ENCODE measurements at regions not wholly inside any gene's neighbourhood (a gene's known extent, or its start where the extent isn't known, plus 50 kb on each side); places are given as distances from the start of the nearest gene placed in this dataset.
"Not testable (repeated sequence)": the region's sequence is repeated elsewhere in the genome, so short reads cannot be mapped to it uniquely, and the experiment has no call there.

DNA sequence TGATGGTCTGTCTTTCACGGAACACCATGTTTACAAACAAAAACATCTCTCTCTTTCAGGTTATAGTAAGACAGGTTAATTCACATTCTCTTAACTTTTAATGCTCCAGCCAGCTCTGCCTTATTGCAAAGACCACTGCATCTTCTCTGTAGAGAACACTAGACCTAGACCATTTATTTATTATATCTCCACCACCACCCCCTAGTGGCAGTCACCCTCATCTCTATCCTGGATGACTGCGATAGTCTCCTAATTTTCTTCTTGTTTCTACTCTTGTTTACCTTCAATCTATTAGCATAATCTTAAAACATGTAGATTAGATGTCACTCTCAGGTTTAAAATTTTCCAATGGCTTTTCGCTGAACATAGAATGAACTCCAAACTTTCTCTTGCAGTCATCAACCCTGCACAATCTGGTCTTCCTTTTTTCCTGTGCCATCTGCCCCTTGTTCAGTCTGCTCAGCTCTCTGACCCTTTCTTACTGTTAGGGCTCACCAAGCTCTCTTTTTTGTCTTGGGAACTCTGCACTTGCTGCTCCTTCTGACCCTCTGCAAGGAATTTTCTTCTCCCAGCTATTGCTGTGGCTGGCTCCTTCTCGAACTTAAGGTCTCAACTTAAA, 155.6 kb downstream of the SQOR start:
- H3K36me3 Mint-ChIP-seq (ENCODE audit: low read depth) = peaks cover 2% of the 10 kb centered on the region
- H3K27me3 Mint-ChIP-seq = peaks cover 71% of the 10 kb centered on the region
- H3K27ac Mint-ChIP-seq = peak overlapping the region; percentile 24
- no peak overlapping the region for H3K4me3 Mint-ChIP-seq
- DNase-seq = no peak
- H3K9me3 ChIP-seq (ENCODE audit: control insufficient read depth, low read length, poor library complexity, severe bottlenecking) = no peaks in the 10 kb centered on the region
- no peak for ATAC-seq
- peaks cover 2% of the 10 kb centered on the region for H3K4me1 Mint-ChIP-seq

DNA sequence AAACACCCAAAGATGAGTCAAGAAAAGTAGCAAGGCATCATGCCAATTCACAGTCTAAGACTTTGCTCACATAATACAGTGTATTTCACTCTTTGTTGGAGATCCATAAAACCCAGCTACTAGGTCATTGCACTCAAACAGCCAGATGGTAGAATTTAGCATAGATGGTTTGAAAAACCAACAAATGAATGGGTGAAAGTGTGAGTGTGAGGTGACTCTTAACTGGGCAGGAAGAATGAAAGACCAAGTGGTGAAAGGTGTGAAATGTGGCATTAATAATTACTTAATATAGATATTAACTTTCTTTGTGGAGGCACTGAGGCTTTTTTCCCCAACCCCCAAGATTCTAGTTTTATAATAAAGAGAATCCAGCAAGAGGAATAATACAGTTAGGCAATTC, 159.5 kb downstream of the SQOR start:
- H3K9me3 ChIP-seq (ENCODE audit: control insufficient read depth, low read length, poor library complexity, severe bottlenecking) = no peaks in the 10 kb centered on the region
- DNase-seq (no peak), ATAC-seq (no peak)
- Mint-ChIP-seq H3K36me3 (ENCODE audit: low read depth) (peaks cover 2% of the 10 kb centered on the region), H3K4me1 (peaks cover 2% of the 10 kb centered on the region), H3K4me3 (no peak overlapping the region), H3K27ac (no peak overlapping the region), H3K27me3 (peaks cover 50% of the 10 kb centered on the region)

DNA sequence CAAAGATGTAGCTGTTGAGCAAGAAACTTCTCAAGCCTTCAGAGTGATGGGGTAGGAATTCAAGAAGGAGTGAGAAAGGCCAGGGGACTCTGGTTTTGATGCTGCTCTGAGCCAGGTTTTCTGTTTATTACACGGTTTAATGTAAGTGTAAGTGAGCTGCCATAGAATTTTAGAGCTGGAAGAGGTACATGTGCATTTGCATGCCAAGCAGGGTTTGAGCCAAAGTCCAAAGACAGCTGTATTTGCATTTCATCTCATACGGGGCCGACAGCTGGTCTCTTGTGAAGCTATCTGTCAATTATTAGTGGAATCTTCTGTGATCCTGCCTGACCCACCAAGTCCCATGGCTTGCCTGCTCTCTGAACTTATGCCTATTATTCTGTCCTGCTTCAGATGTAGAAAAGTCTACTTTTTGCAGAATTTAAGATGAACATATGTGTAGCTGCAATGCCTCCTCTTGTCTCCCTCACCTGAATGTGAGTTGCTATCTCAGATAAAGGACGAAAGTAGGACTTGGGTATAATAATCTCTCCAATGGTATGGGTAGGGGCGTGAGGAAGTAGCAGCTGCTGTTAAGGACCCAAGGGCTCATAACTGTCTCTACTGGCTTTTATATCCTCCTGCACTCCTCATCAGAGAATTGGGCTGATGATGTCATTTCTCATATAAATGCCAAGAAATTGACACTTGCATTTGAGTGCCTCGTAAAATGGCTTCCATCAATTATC, 160.0 kb downstream of the SQOR start:
- H3K9me3 ChIP-seq (ENCODE audit: control insufficient read depth, low read length, poor library complexity, severe bottlenecking) = no peaks in the 10 kb centered on the region
- ATAC-seq (no peak), DNase-seq (no peak)
- no peak overlapping the region for H3K4me3 Mint-ChIP-seq
- peaks cover 2% of the 10 kb centered on the region for H3K36me3 Mint-ChIP-seq (ENCODE audit: low read depth)
- peaks cover 4% of the 10 kb centered on the region for H3K4me1 Mint-ChIP-seq
- H3K27ac Mint-ChIP-seq = no peak overlapping the region
- H3K27me3 Mint-ChIP-seq = peaks cover 54% of the 10 kb centered on the region

DNA sequence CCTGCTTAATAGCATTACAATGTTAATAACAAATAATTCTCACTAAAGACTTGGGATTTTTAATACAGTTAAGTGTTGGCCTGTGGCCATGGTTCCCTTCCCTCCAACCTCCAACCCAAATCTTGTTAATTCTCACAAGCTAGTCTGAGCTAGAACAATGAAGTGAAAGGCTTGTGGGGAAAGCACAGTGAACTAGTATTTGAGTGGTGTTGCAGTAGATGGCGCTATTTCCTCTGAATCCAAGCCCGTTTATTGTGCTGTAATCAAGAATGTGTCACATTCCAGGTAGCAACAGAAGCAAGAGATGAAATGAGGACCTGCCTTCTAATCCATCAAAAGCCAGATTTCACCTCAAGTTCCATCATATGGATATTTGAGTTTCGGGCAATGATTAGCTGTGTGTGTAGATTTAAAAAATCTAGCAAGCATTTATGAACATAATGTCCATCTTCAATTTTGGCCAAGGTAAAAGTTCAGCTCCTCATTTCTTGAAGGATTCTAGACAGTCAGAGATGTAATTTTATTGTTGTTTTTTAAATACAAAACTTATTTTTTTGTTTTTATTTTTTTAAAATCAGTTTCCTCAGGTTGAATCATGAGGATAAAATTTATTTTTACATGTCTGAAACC, 160.7 kb downstream of the SQOR start:
- Mint-ChIP-seq H3K4me1 (peaks cover 4% of the 10 kb centered on the region), H3K27ac (no peak overlapping the region), H3K4me3 (no peak overlapping the region), H3K27me3 (peaks cover 57% of the 10 kb centered on the region), H3K36me3 (ENCODE audit: low read depth) (peaks cover 2% of the 10 kb centered on the region)
- no peak for ATAC-seq
- no peak for DNase-seq
- no peaks in the 10 kb centered on the region for H3K9me3 ChIP-seq (ENCODE audit: control insufficient read depth, low read length, poor library complexity, severe bottlenecking)

DNA sequence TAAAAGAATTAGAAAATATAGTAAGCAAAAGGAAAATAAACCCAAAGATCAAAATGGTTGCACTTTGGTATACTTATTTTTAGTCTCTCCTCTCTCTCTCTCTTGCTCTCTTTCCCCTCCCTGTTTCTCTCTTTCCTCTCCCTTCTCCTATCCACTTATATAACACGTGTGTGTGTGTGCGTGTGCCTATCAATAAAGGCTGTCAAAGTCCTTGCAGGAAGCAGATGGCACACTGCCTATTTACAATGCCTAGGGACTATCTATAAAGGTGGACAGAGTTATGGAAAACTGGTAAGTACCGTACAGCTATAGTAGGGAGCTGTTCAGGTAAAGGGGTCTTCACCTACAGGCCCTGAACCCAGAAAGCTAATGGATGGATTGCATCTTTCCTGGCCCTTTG, 161.6 kb downstream of the SQOR start:
- peaks cover 4% of the 10 kb centered on the region for H3K4me1 Mint-ChIP-seq
- peaks cover 56% of the 10 kb centered on the region for H3K27me3 Mint-ChIP-seq
- no peak overlapping the region for H3K27ac Mint-ChIP-seq
- peaks cover 2% of the 10 kb centered on the region for H3K36me3 Mint-ChIP-seq (ENCODE audit: low read depth)
- ATAC-seq (no peak), DNase-seq (no peak)
- H3K9me3 ChIP-seq (ENCODE audit: control insufficient read depth, low read length, poor library complexity, severe bottlenecking) = no peaks in the 10 kb centered on the region
- no peak overlapping the region for H3K4me3 Mint-ChIP-seq

DNA sequence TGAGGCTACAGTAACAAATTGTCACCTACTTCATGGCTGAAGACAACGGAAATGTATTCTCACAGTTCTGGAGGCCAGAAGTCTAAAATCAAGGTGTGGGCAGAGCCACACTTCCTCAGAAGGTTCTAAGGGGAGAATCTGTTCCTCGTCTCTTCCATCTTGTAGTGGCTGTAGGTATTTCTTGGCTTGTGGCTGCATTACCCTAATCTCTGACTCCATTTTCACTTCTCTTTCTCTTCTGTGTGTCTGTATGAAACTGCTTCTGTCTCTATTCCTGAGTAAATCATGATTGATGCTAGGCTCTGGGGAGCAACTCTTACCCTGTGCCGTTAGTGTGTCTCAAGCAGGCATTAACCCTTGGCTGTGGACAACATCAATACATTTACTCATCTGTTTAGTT, 164.7 kb downstream of the SQOR start:
- H3K9me3 ChIP-seq (ENCODE audit: control insufficient read depth, low read length, poor library complexity, severe bottlenecking) = no peaks in the 10 kb centered on the region
- no peak overlapping the region for H3K27ac Mint-ChIP-seq
- H3K4me1 Mint-ChIP-seq = peaks cover 4% of the 10 kb centered on the region
- H3K36me3 Mint-ChIP-seq (ENCODE audit: low read depth) = no peaks in the 10 kb centered on the region
- ATAC-seq (no peak), DNase-seq (no peak)
- no peak overlapping the region for H3K4me3 Mint-ChIP-seq
- H3K27me3 Mint-ChIP-seq = peaks cover 44% of the 10 kb centered on the region

DNA sequence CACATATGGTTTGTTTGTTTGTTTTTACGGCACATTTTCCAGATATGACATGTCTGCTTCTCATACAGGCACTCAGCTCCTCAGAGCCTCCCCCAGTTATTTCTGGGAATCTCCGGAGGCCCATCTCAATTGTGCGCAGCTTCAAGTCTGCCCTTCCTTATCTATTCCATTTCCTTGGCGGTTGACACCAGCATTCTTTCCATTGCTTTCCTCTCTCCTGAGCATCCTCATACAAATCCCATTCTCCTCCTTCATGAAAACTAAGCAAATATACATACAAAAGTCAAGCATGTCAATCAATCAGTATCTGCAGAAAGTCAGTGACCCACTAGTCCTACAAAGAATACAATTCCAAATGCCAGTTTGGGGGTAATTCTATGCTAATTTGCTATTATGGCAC, 166.7 kb downstream of the SQOR start:
- ATAC-seq = no peak
- H3K4me1 Mint-ChIP-seq = peaks cover 3% of the 10 kb centered on the region
- DNase-seq = no peak
- no peak overlapping the region for H3K27ac Mint-ChIP-seq
- no peak overlapping the region for H3K4me3 Mint-ChIP-seq
- H3K9me3 ChIP-seq (ENCODE audit: control insufficient read depth, low read length, poor library complexity, severe bottlenecking) = no peaks in the 10 kb centered on the region
- H3K36me3 Mint-ChIP-seq (ENCODE audit: low read depth) = no peaks in the 10 kb centered on the region
- H3K27me3 Mint-ChIP-seq = peaks cover 56% of the 10 kb centered on the region

DNA sequence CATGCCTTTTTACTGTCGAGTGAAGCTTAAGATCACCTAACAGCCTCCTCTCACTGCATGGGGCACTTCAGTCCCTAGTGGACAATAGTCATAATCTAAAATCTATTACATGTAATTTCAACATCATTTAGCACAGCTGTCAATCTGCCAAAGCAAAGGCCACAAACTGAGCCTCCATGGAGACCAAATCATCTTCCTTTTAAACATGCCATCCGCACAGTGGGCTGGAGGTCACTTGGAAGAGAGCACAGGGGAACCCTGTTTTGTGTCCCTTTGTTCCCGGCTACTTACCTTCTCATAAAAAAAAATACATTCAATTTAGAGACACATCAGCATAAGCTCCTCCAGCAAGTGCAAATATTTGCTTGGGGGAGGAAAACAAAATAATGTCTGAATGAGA, 167.3 kb downstream of the SQOR start:
- Mint-ChIP-seq H3K4me1 (peaks cover 3% of the 10 kb centered on the region), H3K4me3 (no peak overlapping the region)

DNA sequence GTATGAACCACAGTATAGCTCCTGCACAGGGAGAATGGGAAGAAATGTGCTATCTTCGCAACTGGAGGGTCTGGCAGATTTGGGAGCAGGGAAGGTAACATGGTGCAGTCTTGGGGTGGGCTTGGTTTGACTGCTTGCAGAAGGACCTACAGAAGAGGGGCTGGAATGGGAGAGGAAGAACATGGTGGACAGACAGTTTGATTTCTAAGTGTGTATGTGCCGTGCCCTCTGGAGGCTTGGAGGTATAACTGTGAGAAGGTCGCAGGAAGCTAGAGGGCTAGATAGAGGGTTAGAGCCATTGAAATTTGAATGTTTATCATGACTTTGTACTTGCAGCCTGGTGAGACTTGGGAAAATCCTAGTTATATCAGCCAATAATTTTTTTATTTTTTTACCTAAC, 169.2 kb downstream of the SQOR start:
- Mint-ChIP-seq H3K4me1 (peaks cover 3% of the 10 kb centered on the region), H3K27ac (no peak overlapping the region), H3K4me3 (no peak overlapping the region), H3K36me3 (ENCODE audit: low read depth) (no peaks in the 10 kb centered on the region), H3K27me3 (peaks cover 58% of the 10 kb centered on the region)
- ATAC-seq (no peak), DNase-seq (no peak)
- H3K9me3 ChIP-seq (ENCODE audit: control insufficient read depth, low read length, poor library complexity, severe bottlenecking) = no peaks in the 10 kb centered on the region

More for the DNA sequence above, 167.3 kb downstream of the SQOR start:
- Mint-ChIP-seq H3K27me3 (peaks cover 56% of the 10 kb centered on the region), H3K36me3 (ENCODE audit: low read depth) (no peaks in the 10 kb centered on the region), H3K27ac (no peak overlapping the region)
- DNase-seq = no peak
- H3K9me3 ChIP-seq (ENCODE audit: control insufficient read depth, low read length, poor library complexity, severe bottlenecking) = no peaks in the 10 kb centered on the region
- ATAC-seq = no peak

DNA sequence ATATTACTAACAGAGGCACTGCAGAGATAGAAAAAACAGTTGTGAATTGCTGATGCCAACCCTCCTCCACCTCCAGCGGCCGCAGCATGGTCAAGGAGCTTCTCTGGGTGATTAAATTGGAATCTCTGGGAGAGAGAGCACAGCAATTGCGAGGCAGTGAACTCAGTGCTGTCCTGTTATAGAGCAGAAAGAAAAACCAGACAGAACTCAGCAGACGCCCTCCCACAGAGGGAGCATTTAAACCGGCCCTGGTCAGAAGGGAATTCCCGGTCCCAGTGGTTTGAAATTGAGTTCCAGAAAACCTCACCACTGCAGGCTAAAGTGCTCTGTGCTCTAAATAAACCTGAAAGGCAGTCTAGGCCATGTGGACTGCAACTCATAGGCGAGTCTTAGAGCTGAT, 175.4 kb downstream of the SQOR start:
- H3K9me3 ChIP-seq (ENCODE audit: control insufficient read depth, low read length, poor library complexity, severe bottlenecking) = no peaks in the 10 kb centered on the region
- DNase-seq (no peak), ATAC-seq (no peak)
- no peak overlapping the region for H3K4me3 Mint-ChIP-seq
- no peak overlapping the region for H3K27ac Mint-ChIP-seq
- no peaks in the 10 kb centered on the region for H3K4me1 Mint-ChIP-seq
- H3K27me3 Mint-ChIP-seq = peaks cover 24% of the 10 kb centered on the region
- H3K36me3 Mint-ChIP-seq (ENCODE audit: low read depth) = peaks cover 2% of the 10 kb centered on the region

DNA sequence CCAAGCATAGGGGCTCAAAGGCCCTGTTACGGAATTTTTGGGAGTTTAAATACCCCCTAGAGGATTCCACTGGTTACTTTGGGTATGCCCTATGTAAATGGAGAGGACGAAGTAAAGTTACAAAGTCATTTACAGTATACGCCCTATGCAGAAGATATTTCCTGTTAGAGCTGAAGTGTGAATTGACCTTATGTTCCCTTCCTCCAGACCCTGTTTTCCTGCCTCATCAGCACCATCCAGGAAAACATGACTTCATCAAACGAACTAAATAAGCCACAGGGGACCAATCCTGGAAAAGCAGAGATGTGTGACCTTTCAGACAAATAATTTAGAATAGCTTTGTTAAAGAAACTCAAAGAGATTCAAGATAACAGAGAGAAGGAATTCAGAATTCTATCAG, 177.4 kb downstream of the SQOR start:
- no peaks in the 10 kb centered on the region for H3K9me3 ChIP-seq (ENCODE audit: control insufficient read depth, low read length, poor library complexity, severe bottlenecking)
- Mint-ChIP-seq H3K27ac (no peak overlapping the region), H3K36me3 (ENCODE audit: low read depth) (peaks cover 2% of the 10 kb centered on the region), H3K27me3 (peaks cover 12% of the 10 kb centered on the region), H3K4me1 (no peaks in the 10 kb centered on the region), H3K4me3 (no peak overlapping the region)
- ATAC-seq = no peak
- no peak for DNase-seq

DNA sequence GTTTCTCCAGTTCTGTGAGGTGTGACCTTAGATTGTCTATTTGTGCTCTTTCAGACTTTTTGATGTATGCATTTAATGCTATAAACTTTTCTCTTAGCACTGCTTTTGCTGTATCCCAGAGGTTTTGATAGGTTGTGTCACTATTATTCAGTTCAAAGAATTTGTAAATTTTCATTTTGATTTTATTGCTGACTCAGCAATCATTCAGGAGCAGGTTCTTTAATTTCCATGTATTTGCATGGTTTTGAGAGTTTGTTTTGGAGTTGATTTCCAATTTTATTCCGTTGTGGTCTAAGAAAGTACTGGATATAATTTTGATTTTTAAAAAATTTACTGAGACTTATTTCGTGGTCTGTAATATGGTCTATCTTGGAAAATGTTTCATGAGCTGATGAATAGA, 182.7 kb downstream of the SQOR start:
- not testable (repeated sequence) for H3K4me3 Mint-ChIP-seq; ATAC-seq; H3K9me3 ChIP-seq (ENCODE audit: control insufficient read depth, low read length, poor library complexity, severe bottlenecking); DNase-seq; H3K4me1 Mint-ChIP-seq; H3K36me3 Mint-ChIP-seq (ENCODE audit: low read depth); H3K27me3 Mint-ChIP-seq; H3K27ac Mint-ChIP-seq

DNA sequence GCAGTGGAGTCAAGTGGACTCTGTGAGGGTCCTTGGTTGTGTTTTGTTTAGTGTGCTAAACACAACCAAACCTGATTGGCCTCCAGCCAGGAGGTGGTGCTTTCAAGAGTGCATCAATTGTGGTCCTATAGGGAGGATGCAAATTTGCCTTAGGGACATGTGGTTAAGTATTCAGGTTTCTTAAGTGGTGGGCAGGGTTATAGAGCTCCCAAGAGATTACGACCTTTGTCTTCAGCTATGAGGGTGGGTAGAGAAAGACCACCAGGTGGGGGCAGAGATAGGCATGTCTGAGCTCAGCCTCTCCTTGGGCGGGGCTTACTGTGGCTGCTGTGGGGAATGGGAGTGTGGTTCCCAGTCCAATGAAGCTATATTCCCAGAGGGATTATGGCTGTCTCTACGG, 186.6 kb downstream of the SQOR start:
- Mint-ChIP-seq H3K4me1 (no peaks in the 10 kb centered on the region), H3K27ac (no peak overlapping the region), H3K4me3 (no peak overlapping the region), H3K36me3 (ENCODE audit: low read depth) (no peaks in the 10 kb centered on the region), H3K27me3 (no peaks in the 10 kb centered on the region)
- ATAC-seq (no peak), DNase-seq (no peak)
- H3K9me3 ChIP-seq (ENCODE audit: control insufficient read depth, low read length, poor library complexity, severe bottlenecking) = no peaks in the 10 kb centered on the region

DNA sequence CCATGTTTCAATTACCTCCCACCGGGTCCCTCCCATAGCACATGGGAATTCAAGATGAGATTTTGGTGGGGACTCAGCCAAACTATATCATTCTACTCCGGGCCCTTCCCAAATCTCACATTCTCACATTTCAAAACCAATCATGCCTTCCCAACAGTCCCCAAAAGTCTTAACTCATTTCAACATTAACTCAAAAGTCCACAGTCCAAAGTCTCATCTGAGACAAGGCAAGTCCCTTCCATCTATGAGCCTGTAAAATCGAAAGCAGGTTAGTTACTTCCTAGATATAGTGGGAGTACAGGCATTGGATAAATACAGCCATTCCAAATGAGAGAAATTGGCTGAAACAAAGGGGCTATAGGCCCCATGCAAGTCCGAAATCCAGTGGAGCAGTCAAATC, 188.1 kb downstream of the SQOR start:
- not testable (repeated sequence) for ATAC-seq; H3K36me3 Mint-ChIP-seq (ENCODE audit: low read depth); DNase-seq; H3K9me3 ChIP-seq (ENCODE audit: control insufficient read depth, low read length, poor library complexity, severe bottlenecking); H3K27me3 Mint-ChIP-seq; H3K4me1 Mint-ChIP-seq; H3K27ac Mint-ChIP-seq; H3K4me3 Mint-ChIP-seq
